HEK293 (cell line): ENCODE measurements at regions not wholly inside any gene's neighbourhood (a gene's known extent, or its start where the extent isn't known, plus 50 kb on each side); places are given as distances from the start of the nearest gene placed in this dataset.

Experiments
- CTCF ChIP-seq: fragments of 450-650 bp; formaldehyde crosslinking; IDR thresholded peaks from 2 replicates; pipeline ENCODE4 v1.5.1; 2016; ENCODE audit warnings: missing biosample characterization, missing genetic modification characterization
- GFI1B ChIP-seq: fragments of 450-650 bp; formaldehyde crosslinking; IDR thresholded peaks from 2 replicates; pipeline ENCODE4 v1.5.1; 2016; ENCODE audit warnings: missing biosample characterization, missing genetic modification characterization
- SCRT2 ChIP-seq: fragments of 450-650 bp; formaldehyde crosslinking; IDR thresholded peaks from 2 replicates; pipeline ENCODE4 v1.5.1; 2016; ENCODE audit warnings: missing biosample characterization, missing genetic modification characterization
- ZBTB1 ChIP-seq: fragments of 450-650 bp; formaldehyde crosslinking; IDR thresholded peaks from 2 replicates; pipeline ENCODE4 v1.5.1; 2016; ENCODE audit warnings: missing biosample characterization, missing genetic modification characterization
- ZBTB8A ChIP-seq: fragments of 450-650 bp; formaldehyde crosslinking; IDR thresholded peaks from 2 replicates; pipeline ENCODE4 v1.5.1; 2016; ENCODE audit warnings: missing biosample characterization, missing genetic modification characterization
- ZNF175 ChIP-seq: fragments of 450-650 bp; formaldehyde crosslinking; IDR thresholded peaks from 2 replicates; pipeline ENCODE4 v1.5.1; 2016; ENCODE audit warnings: missing biosample characterization, missing genetic modification characterization
- ZNF18 ChIP-seq: fragments of 450-650 bp; formaldehyde crosslinking; IDR thresholded peaks from 2 replicates; pipeline ENCODE4 v1.5.1; 2016; ENCODE audit warnings: missing biosample characterization, missing genetic modification characterization
- ZNF362 ChIP-seq: fragments of 450-650 bp; formaldehyde crosslinking; IDR thresholded peaks from 2 replicates; pipeline ENCODE4 v1.5.1; 2016; ENCODE audit warnings: missing biosample characterization, missing genetic modification characterization
- ZNF639 ChIP-seq: fragments of 450-650 bp; formaldehyde crosslinking; IDR thresholded peaks from 2 replicates; pipeline ENCODE4 v1.5.1; 2016; ENCODE audit warnings: missing biosample characterization, missing genetic modification characterization

GRCh38 chr18:70425236-70425635 lies 136.4 kb downstream of the SOCS6 start:
- TF ChIP-seq ZNF362 (tag by site-specific recombination) (no peak), CTCF (tag by site-specific recombination) (no peak), ZNF18 (tag by site-specific recombination) (no peak), ZBTB8A (no peak), ZNF639 (tag by site-specific recombination) (no peak), ZBTB1 (tag by site-specific recombination) (no peak), ZNF175 (tag by site-specific recombination) (no peak), SCRT2 (tag by site-specific recombination) (no peak), GFI1B (no peak)
